SU-DHL-6 (cell line): ENCODE measurements at regions not wholly inside any gene's neighbourhood (a gene's known extent, or its start where the extent isn't known, plus 50 kb on each side); places are given as distances from the start of the nearest gene placed in this dataset.

ENCODE experiments used
- H2AFZ ChIP-seq: fragments of 200-600 bp; sonication (generic); 2 replicates; pipeline ENCODE4 v1.6.1; 2014; ENCODE audit warnings: low read depth, mild to moderate bottlenecking, moderate library complexity, mixed read lengths, antibody characterized with exemption, low read length; ENCODE audit not compliant: severe bottlenecking
- H3F3A ChIP-seq: fragments of 200-600 bp; shearing (Covaris generic); 2 replicates; pipeline ENCODE4 v1.6.0; 2016; ENCODE audit warnings: antibody characterized with exemption, mild to moderate bottlenecking; ENCODE audit not compliant: insufficient read depth
- H3K27ac ChIP-seq: fragments of 200-600 bp; sonication (generic); 2 replicates; pipeline ENCODE4 v1.5.1; 2016; ENCODE audit warnings: low read depth, mild to moderate bottlenecking, low read length, moderate library complexity, mixed read lengths
- H3K27me3 ChIP-seq: fragments of 200-600 bp; sonication (generic), shearing (Covaris generic); 2 replicates; pipeline ENCODE4 v1.6.0; 2014; ENCODE audit warnings: mild to moderate bottlenecking, low read length
- H3K36me3 ChIP-seq: fragments of 200-600 bp; sonication (generic); 2 replicates; pipeline ENCODE4 v1.6.1; 2014; ENCODE audit warnings: mild to moderate bottlenecking, low read length, mixed read lengths
- H3K4me2 ChIP-seq: fragments of 300-600, 200-600 bp; shearing (Covaris generic), sonication (generic); 2 replicates; pipeline ENCODE4 v1.6.0; 2014; ENCODE audit warnings: low read length, low read depth, mild to moderate bottlenecking; ENCODE audit not compliant: poor library complexity, severe bottlenecking
- H3K4me3 ChIP-seq: fragments of 200-600 bp; sonication (generic); 2 replicates; pipeline ENCODE4 v1.5.1; 2014; ENCODE audit warnings: antibody characterized with exemption, low read length, mild to moderate bottlenecking, mixed read lengths; ENCODE audit not compliant: insufficient read depth, poor library complexity, severe bottlenecking
- H3K79me2 ChIP-seq: fragments of 200-600 bp; sonication (generic); 2 replicates; pipeline ENCODE4 v1.6.1; 2014; ENCODE audit warnings: mild to moderate bottlenecking, low read length, moderate library complexity; ENCODE audit not compliant: insufficient read depth
- H3K9ac ChIP-seq: fragments of 200-600 bp; sonication (generic); 2 replicates; pipeline ENCODE4 v1.7.0; 2014; ENCODE audit warnings: mild to moderate bottlenecking, low read length
- H3K9me2 ChIP-seq: fragments of 200-600 bp; sonication (generic); replicated peaks from 2 replicates; pipeline ENCODE4 v1.6.1; 2014; ENCODE audit warnings: low read length; ENCODE audit not compliant: insufficient read depth
- H3K9me3 ChIP-seq: fragments of 200-600 bp; sonication (generic); 2 replicates; pipeline ENCODE4 v1.6.1; 2014; ENCODE audit warnings: low read length, mixed read lengths; ENCODE audit not compliant: insufficient read depth
- H4K20me1 ChIP-seq: fragments of 200-600 bp; sonication (generic); 2 replicates; pipeline ENCODE4 v1.6.1; 2014; ENCODE audit warnings: low read depth, mild to moderate bottlenecking, antibody characterized with exemption, low read length, moderate library complexity, mixed read lengths
- CTCF ChIP-seq: fragments of 200-600 bp; sonication (generic); IDR thresholded peaks from one replicate; pipeline ENCODE4 v1.5.1; 2017; ENCODE audit warnings: antibody characterized with exemption, mild to moderate bottlenecking, low read length, moderate library complexity; ENCODE audit not compliant: insufficient read depth, poor library complexity, severe bottlenecking
- EZH2phosphoT487 ChIP-seq: fragments of 200-600 bp; sonication (generic), shearing (Covaris generic); conservative IDR thresholded peaks from 2 replicates; pipeline ENCODE4 v1.6.1; 2018; ENCODE audit warnings: mild to moderate bottlenecking, antibody characterized with exemption, low read length, moderate library complexity, mixed read lengths

GRCh38 chr6:119683031-119683430, 333.5 kb upstream of the MAN1A1 start:
- Histone ChIP-seq H2AFZ (no peak overlapping the region), H3K36me3 (no peaks in the 10 kb centered on the region), H3K79me2 (no peaks in the 10 kb centered on the region), H3K4me2 (no peak overlapping the region), H4K20me1 (no peaks in the 10 kb centered on the region), H3F3A (no peaks in the 10 kb centered on the region), H3K27me3 (no peaks in the 10 kb centered on the region), H3K4me3 (no peak overlapping the region), H3K9me3 (no peaks in the 10 kb centered on the region), H3K9ac (no peak overlapping the region), H3K27ac (no peak overlapping the region), H3K9me2 (no peaks in the 10 kb centered on the region)
- no peak for TF ChIP-seq EZH2phosphoT487
- TF ChIP-seq CTCF, result no peak

GRCh38 chr6:119678961-119679360, 329.4 kb upstream of the MAN1A1 start:
- Histone ChIP-seq H3K9ac (no peak overlapping the region), H3K79me2 (no peaks in the 10 kb centered on the region), H4K20me1 (no peaks in the 10 kb centered on the region), H3K36me3 (no peaks in the 10 kb centered on the region), H3K4me3 (no peak overlapping the region), H3K9me3 (no peaks in the 10 kb centered on the region), H3K27me3 (no peaks in the 10 kb centered on the region), H3K27ac (no peak overlapping the region), H3K9me2 (no peaks in the 10 kb centered on the region), H3K4me2 (no peak overlapping the region), H2AFZ (no peak overlapping the region), H3F3A (no peaks in the 10 kb centered on the region)
- no peak for TF ChIP-seq CTCF
- no peak for TF ChIP-seq EZH2phosphoT487

GRCh38 chr6:119677384-119677783, 327.8 kb upstream of the MAN1A1 start:
- no peak overlapping the region for H3K4me3 ChIP-seq
- TF ChIP-seq CTCF (no peak), EZH2phosphoT487 (no peak)

More at GRCh38 chr6:119677384-119677783, 327.8 kb upstream of the MAN1A1 start:
- no peak overlapping the region for H3K4me2 ChIP-seq
- no peak overlapping the region for H3K27ac ChIP-seq
- H4K20me1 ChIP-seq, result no peaks in the 10 kb centered on the region
- H3K9me2 ChIP-seq, result no peaks in the 10 kb centered on the region
- H3F3A ChIP-seq, result no peaks in the 10 kb centered on the region
- H3K27me3 ChIP-seq, result no peaks in the 10 kb centered on the region
- no peak overlapping the region for H2AFZ ChIP-seq
- no peak overlapping the region for H3K9ac ChIP-seq
- no peaks in the 10 kb centered on the region for H3K36me3 ChIP-seq
- H3K79me2 ChIP-seq, result no peaks in the 10 kb centered on the region
- no peaks in the 10 kb centered on the region for H3K9me3 ChIP-seq
